SHP77 (cell line): ENCODE measurements at regions not wholly inside any gene's neighbourhood (a gene's known extent, or its start where the extent isn't known, plus 50 kb on each side); places are given as distances from the start of the nearest gene placed in this dataset.

Source experiments
- DNase-seq, 2 experiments: peaks; one replicate each; lab custom pipeline; 2025; lab: John Stamatoyannopoulos, UW

DNA sequence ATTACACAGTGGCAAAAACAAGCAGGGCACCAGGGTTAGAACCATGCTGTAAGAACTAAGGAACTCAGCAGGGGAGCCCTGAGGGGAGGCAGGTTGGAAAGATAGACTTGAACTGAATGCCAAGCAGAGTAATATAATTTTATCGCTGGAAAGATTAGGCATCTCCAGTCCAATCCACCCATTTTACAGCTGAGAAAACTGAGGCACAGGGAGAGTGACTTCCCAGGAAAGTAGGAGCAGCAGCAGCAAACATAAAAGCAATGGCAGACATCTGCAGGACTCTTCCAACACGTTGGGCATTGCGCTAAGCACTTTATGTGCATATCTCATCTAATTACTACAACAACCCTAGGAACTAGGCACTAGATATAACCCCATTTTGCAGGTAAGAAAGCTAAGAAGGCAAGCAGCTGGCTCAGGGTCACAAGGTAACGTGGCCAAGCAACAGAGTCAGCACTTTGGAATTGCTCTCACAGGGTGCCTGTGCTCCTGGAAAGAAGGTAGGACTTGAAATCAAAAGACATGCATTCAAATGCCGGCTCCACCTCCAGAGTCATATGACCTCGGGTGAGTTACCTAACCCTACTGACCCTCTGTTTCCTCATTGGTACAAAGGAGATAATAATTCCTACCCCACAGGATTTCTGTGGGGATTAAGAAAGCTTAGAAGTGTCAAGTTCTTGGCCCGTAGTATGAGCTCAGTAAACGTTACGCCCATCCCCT lies 215.3 kb downstream of the BARX2 start:
- DNase-seq, result no peak

DNA sequence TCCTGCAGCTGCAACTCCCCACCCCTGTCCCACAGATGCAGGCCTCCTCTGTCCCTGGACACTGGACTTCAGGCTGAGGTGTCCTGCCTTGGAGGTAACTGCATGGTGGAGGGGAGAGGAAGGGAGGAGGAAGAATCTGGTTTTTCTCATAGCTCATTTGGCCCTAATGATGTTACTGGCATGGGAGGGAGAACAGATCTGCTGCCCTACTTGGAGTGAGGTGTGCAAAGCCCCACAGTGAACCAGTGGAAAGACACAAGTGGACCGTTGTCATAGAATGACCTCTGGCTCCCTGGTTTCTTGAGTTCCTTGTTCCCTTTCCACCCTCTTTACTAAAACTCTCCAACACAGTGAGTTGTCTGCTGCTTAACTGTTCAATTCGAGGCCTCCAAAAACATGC lies 215.9 kb downstream of the BARX2 start:
- DNase-seq, result no peak

DNA sequence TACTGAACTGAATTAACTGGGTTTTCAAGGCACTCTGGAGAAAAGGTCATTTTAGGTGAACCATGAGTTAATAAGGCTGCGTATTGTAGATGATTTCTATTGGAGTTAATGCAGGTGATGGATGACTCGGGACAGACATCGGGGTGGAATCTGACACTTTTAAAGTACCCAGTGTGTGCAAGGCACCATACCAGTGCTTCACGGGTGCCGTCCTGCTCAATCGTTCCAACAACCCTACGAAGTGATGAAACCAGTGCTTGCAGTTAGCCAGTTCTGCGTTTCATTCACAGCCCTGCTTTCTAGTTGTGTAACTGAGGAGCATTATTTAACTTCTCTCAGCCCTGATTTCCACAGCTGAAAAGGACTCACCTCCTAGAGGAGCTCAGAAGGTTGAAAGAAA lies 216.5 kb downstream of the BARX2 start:
- DNase-seq, result no peak

DNA sequence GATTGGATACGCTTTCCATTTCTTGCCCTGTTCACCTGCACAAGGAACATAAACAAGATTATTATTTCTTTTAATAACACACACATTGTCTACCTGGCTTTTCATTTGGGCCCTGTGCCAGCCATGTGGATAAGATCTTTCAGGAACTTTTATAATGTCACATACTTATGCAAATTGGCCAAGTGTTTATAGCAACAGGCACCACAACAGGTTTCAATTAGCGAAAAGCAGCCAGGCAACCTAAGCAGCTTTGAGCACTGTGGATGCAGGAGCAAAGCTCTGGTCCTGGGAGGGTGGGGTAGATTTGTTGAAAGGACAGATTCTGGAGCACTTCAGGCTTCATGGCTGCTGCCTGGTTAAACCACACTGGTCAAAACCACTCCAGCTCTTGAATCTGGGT lies 217.4 kb downstream of the BARX2 start:
- DNase-seq, result no peak

DNA sequence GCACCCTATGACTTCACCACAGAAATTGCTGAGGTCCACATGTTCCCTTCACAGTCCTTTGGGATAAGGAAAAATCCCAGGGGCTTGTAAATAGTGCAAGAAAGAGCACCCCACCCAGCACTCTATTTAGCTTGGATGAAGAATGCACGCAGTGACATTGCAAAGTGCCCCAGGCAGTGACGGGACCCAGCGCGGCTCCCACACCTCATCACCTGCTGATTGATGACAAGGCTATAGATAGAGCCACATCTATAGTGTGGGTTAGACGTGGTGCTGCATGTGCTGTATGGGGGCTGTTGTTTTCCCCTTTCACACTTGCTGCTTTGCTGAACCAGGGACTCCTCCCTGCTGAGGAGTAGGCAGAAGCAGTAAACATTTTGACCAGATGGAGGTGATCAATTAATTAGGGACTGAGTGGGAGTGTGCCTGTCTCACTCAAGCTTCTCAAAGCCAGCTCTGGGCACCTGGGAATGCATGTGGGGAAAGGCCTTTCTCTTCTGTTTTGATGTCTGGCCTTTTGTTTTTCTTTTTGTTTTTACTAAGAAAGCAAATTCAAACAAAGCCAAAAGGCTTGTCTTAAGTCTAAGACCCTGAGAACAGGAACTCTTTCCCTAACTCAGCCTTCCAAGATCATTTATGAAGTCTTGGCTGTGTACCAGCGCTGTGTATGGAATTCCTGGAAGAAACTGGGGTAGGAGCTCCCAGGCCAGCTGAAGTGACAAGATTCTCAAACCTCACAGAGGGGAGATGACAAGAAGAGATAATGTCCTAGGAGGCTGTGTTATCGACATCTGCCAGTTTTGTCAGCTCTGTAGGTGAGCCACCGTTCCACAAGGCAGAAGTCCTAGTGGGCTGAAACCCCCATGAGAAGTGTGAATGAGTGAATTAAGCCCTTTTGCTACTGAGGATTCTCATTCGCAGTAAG lies 219.7 kb downstream of the BARX2 start:
- DNase-seq, result no peak

DNA sequence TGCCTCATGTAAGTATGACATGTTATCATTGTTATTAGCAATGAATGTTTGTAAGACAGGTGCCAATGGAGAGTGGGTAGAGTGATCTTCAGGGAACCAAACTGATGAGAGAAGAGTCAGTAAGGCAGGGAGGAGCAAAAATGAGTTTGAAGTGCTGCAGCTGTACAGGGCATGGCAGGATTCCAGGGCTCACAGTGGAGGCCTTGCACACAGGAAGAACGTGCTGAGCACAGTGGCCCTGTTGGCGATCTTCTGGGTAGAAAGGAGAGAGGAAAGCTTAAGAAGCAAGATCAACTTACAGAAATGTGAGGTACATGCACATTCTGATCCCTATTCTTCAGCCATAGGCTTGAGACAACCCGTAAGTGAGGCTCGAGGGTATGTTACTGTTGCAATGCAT lies 219.3 kb upstream of the TMEM45B start:
- DNase-seq, result no peak

DNA sequence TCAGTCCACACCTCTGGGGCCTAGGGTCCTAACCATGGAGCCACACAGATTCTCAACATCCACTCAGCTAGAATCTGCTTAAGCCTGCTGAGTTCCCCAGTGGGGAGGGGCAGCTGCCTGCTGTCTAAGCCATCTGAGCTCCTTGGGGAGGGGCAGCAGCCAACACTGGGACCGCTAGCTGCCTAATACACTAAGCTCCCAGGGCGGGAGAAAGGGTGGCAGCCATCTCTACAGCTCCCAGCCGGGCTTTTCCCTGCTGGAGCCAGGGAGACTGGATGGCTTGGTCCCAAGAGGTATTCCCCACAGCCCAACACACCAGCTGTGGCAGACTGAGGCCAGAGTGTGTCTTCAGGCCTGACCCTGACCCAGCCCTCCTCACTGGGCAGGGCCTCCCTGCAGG lies 217.3 kb upstream of the TMEM45B start:
- DNase-seq, result no peak

DNA sequence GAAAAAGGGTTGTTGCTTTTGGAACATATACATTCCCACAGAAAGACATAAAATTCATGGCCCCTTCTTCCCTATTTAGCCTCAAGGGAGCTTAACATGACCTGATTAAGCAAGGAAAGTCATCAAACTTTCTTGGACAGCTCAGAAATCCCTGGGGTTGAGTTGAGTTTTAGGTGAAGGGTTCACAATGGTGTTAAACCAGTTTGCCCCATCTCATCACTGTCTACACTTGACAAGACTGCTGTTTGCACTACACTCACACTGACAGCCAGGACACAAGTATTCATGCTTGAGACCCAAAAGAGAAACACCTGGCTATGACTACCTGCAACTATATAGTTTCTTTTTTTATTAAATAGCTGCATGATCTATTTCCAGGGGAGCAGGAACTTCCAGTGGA lies 209.8 kb upstream of the TMEM45B start:
- DNase-seq, result no peak

DNA sequence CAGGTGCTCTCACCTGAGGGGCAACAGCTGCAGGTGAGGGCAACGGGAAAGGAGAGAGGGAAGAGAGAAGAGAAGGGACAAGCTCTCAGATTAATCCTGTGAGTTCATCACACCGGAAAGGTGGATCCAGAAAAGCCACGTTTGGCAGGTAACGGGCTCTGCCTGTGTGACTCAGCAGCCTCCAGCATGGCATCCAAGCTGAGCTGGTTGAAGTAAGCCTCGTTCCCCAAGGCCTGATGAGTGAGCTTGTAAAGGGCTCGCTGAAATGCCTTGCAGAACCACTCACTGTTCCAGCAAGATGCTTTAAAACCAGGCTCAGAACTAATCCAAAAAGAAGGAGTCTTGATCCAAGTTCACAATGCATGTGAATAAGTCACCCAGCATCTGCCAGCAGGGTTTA lies 206.9 kb upstream of the TMEM45B start:
- no peak for DNase-seq

DNA sequence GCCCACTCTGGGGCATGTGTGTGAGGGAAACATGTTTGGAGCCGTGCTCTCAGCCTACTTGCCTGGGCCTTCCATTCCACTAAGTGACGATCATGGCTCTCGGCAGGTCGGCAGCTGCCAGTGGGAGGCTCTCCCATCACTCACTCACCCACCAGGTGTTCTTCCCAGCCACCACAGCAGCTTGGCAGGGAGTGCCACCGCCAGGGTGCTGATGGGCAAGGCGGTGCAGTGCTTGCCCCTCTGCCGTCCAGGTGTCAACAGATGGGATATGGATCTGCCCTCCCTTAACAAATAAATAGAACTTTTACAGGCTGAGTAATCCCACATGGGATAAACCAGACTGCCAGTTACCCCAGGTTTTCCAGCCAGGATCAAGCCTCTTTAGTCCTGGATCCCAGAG lies 205.5 kb upstream of the TMEM45B start:
- peak in 1 of 2 experiments; percentile 28 for DNase-seq

DNA sequence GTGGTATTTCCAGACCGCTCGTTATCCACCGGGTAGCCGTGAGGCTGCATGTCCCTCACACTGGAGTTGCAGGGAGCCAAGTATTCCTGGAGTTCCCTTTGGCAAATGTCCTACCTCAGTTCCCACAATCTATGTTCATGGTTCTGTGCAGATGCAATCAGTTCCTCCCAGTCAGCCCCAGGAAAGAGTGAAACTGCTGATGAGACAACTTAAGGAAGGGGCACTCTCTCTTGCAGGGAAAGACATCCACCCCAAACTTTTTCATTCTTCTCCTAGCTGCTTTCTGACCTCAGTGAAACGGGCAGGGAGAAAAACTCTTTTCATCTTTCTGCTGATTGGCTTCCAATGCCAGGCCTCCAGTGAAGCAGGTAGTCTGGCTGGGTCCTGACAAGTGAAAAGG lies 205.1 kb upstream of the TMEM45B start:
- DNase-seq, result no peak

DNA sequence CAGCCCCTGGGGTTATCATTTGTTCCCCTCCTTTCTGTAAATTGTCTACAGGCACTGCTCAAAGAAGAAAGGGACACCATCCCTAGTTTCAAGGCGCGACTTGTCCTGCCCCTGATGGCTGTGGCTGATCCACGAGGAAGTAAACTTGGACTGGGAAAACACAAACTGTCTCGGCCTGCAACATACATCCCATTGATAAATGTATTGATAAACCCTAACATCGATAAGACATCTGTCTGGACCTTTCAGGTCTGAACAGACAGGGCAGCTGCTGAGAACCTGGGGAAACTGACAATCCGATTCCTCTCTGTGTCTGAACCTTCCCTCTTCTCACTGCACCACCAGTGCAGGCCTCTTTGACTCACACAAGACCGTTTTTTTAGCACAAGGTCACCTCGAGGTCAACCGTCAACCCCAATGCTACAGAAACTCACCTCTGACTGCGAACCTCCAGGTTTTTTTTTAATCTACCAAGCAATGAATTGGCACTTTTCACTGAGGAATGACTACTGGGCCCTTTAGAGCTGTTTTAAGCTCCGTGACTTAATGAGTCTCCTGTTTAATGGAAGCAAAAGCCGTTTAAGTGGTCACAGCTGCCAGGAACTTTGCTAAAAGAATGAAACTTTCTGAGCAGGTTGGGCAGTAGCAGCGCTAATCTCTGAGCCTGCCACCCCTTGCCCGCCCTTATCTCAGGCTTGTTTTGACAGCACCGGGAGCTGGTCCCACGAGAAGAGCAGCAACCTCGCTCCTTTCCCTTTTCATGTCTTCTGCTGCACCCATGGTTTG lies 203.8 kb upstream of the TMEM45B start:
- DNase-seq, result no peak

DNA sequence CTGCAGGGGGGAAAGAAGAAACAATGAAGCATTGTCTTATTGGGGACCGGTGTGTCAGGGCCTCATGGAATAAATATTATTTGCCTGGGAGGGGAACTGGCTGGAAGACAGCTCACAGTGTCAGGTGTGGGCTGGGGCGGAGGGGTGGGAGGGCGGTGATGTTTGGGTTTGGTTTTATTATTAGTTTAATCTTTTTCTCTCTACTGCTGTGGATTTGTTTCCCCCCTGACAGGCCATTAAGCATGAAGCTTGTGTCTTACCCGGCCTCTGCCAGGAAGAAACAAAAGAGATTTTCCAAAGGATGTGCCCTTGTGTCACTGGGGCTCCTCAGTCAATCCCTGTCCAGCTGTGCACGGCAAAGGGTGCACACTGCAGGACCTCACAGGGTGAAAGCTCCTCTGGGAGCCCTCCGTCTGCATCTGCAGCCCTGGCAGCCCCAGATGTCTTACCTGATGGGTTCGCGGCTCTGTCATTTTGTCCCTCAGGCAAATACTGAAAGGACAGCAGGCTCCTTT lies 203.1 kb upstream of the TMEM45B start:
- DNase-seq, result no peak

DNA sequence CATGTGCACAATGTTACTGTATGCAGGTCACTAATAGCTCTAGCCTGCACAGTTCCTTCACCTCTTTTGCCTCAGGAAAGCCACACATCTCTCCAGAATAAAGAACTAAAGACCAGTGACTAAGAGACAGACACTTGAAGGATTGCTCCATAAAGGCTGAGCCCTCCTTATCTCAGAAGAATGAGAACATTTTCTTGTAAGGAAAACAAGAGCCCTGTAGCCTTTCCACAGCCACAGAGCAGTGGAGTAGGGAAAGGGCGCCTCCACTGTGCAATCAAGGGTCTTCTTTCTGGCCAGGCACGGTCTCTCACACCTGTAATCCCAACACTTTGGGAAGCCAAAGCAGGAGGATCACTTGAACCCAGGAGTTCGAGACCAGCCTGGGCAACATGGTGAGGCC lies 202.6 kb upstream of the TMEM45B start:
- DNase-seq, result no peak

DNA sequence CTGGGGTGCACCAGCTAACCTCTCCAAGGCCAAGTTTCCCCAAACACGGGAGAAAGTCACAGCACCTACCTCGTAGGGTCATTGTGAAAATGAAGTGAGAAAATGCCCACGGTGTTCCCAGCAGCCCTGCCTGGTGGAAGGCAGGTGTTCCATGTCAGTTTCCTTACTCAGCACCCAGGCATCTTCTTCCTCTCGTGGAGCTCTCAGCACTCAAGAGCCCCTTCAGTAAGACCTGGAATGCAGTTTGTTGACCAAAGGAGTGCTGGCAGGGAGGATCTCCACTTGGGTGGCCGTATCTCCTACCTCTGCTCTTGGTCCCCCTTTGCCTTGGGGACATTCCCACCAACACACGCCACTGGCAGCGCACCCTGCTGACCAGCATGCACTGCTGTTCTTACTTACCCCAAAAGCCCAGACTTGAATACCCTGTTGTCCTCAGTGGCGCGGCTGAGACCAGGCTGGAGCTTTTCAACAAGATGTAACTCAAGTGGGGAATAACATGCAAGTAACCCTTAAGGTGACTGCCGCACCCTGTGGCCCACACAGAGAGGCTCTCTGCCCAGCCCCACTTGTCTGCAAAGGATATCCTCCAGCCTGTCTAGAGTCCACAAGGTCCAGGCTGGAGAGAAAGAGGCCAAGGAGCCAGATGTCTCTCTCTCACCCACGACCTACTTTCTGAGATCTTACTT lies 201.2 kb upstream of the TMEM45B start:
- no peak for DNase-seq

DNA sequence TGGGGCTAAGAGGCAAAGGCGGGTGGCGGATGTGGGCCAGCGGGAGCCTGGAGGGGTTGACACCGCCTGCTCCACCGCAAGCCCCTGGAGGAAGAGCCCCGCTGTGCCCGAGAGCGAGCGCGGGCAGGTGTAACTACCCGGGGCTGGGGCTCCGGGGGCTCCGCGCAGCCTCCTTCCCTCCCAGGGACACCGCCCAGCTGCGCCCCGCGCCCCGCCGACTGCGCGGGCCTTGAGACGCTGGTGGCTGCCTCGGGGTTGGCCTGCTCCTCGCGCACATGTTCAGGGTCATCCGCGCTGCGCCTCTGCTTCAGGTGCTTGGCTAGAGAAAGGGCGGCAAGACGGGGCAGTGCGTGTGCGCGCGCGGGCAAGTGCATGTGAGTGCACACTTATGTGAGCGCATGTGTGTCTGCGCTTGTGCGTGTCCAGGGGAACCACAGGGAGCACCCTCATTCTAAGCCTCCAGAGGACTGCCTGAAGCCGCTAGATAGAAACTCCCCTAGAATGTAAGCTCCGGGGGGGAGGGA lies 197.5 kb upstream of the TMEM45B start:
- no peak for DNase-seq

DNA sequence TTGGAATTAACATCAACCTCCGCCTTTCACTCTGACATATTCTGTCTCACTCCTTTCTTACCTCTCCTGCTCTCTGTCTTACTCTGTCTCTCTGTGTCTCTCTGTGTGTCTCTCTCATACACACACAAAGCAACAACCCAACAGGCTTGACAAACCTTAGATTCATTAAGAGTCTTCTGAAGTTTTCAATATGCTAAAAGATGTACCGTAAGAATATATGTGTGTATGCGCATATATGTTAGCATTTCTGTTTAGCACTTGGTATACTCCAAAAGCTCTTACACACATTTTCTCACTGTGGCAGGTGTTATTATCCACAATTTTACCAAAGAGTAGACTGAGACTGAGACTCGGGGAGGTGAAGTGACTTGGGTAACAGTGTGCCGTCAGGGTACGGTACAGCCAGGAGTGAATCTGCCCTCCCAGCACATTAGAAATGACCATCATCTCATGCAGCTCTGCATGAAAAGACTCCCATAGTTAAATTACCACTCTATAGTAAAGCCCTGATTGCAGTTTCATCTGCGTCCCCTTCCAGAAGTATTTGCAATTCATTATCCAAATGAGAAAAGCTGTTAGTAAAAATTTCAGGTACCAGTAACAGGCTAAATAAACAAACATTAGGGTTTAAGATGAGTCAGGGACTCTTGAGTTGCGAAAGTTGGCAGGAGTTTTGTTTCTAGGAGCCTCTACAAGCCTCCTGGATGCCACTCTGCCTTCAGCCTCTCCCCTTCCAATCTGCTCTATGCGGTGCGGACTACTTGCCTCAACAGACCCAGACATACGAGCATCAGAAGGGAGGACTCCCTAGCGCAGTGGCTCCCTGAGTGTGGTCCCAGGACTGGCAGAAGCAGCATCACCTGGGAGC lies 195.2 kb upstream of the TMEM45B start:
- no peak for DNase-seq

DNA sequence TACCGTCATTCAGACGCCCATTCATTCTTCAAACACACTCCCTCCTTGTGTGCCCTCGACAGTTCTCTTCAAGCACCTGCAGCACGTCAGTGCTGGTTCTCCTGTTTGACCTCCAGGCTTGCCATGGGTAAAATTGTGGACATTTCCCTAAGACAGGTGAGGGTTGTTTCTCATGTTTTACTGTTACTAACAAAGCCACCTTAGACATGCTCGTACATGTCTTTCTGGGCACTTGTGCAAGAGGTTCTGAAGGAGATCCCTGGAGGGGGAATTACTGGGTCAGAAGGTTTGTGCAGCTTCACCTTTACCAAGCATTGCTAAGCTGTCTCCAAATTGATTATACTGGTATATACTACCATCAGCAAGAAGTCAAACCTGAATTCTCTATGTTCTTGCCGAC lies 189.7 kb upstream of the TMEM45B start:
- peak in 1 of 2 experiments; percentile 71 for DNase-seq

DNA sequence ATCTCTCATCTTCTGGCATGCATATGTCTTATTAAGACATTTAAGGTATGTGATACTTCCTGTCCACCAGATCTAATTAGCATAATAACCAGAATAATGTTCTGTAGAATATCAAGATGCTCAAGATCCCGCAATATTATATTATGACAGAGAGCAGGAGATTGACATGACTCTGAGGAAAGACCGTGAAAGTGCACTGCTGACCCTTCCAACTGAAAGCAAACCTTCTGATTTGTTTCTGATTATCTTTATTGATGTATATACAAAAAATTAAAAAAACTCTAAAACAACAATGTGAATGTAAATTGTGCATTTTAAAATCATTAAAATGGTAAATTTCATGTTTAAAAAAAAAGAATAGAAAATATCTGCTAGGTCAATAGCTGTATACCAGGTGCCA lies 184.4 kb upstream of the TMEM45B start:
- DNase-seq, result no peak

DNA sequence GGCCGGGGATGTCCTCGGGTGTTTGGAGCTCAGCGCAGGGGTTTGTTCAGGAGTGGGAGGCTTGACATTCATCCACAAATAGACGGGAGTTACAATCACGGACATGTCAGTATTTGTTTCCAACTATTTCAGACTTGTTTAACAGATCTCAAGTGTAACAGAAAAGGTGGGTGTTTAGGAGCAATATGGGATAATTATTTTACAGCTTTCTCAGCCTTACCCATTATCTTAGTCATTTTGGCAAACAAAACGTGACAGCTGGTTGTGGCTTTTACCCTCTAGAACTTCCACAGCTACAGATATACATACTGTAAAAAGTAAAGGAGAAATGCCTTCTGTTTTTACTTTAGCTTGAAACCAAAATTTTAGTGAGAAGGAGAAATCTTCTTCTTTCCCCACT lies 178.7 kb upstream of the TMEM45B start:
- no peak for DNase-seq

DNA sequence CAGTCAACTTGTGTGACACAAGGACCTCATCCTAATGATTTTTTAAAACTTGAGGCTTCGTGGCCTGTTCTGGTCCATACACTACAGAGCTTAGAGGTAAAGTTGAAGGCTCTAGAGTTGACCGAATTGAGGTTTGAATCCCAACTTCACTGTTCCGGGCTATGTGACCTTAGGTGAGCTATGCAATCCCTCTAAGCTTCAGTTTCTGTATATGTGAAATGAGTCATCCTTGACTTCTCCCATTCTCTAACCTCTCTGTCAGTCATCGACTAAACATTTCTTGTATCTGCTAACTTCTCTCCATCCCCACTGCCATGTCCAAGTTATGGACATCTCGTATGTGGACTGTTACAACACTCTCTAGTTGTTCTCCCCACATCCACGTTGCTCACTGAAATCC lies 178.2 kb upstream of the TMEM45B start:
- DNase-seq, result no peak
